ENCODE measurements at regions not wholly inside any gene's neighbourhood (a gene's known extent, or its start where the extent isn't known, plus 50 kb on each side); places are given as distances from the start of the nearest gene placed in this dataset.

- DNase-seq = no peak
These were observed 308.9 kb upstream of the LRRC7 start for GRCh38 chr1:69258842-69259241.

- peak; percentile 12 for DNase-seq
These were observed 303.8 kb upstream of the LRRC7 start for GRCh38 chr1:69263921-69264391.

- no peak for DNase-seq
These were observed 298.2 kb upstream of the LRRC7 start for GRCh38 chr1:69269491-69269890.

- no peak for DNase-seq
These were observed 296.1 kb upstream of the LRRC7 start for GRCh38 chr1:69271587-69272125.

- no peak for DNase-seq
These were observed 295.0 kb upstream of the LRRC7 start for GRCh38 chr1:69272684-69273083.

GRCh38 chr1:69278923-69279322 lies 288.8 kb upstream of the LRRC7 start:
- no peak for DNase-seq

GRCh38 chr1:69283516-69283915 lies 284.2 kb upstream of the LRRC7 start:
- DNase-seq = no peak

GRCh38 chr1:69284508-69284907 lies 283.2 kb upstream of the LRRC7 start:
- DNase-seq = no peak

GRCh38 chr1:69288416-69288815 lies 279.3 kb upstream of the LRRC7 start:
- no peak for DNase-seq

GRCh38 chr1:69290291-69290690 lies 277.4 kb upstream of the LRRC7 start:
- no peak for DNase-seq

GRCh38 chr1:69291541-69291940 lies 276.2 kb upstream of the LRRC7 start:
- no peak for DNase-seq

GRCh38 chr1:69292833-69293232 lies 274.9 kb upstream of the LRRC7 start:
- DNase-seq = no peak

- no peak for DNase-seq
These were observed 273.6 kb upstream of the LRRC7 start for GRCh38 chr1:69294171-69294570.

GRCh38 chr1:69295265-69295664 lies 272.5 kb upstream of the LRRC7 start:
- no peak for DNase-seq

- no peak for DNase-seq
These were observed 262.1 kb upstream of the LRRC7 start for GRCh38 chr1:69305621-69306020.

GRCh38 chr1:69312055-69312732 lies 255.5 kb upstream of the LRRC7 start:
- DNase-seq = no peak

GRCh38 chr1:69313118-69313517 lies 254.6 kb upstream of the LRRC7 start:
- DNase-seq = no peak

- no peak for DNase-seq
These were observed 252.3 kb upstream of the LRRC7 start for GRCh38 chr1:69315416-69315815.

GRCh38 chr1:69315823-69316222 lies 251.9 kb upstream of the LRRC7 start:
- no peak for DNase-seq

- no peak for DNase-seq
These were observed 248.4 kb upstream of the LRRC7 start for GRCh38 chr1:69319287-69319686.

GRCh38 chr1:69320757-69321211 lies 246.9 kb upstream of the LRRC7 start:
- no peak for DNase-seq

- no peak for DNase-seq
These were observed 246.4 kb upstream of the LRRC7 start for GRCh38 chr1:69321311-69321710.

GRCh38 chr1:69328186-69328585 lies 239.5 kb upstream of the LRRC7 start:
- no peak for DNase-seq

GRCh38 chr1:69363236-69363635 lies 204.5 kb upstream of the LRRC7 start:
- no peak for DNase-seq

- no peak for DNase-seq
These were observed 194.2 kb upstream of the LRRC7 start for GRCh38 chr1:69373520-69373919.
